Gastroesophageal sphincter (tissue), 4 donors: ENCODE measurements at regions not wholly inside any gene's neighbourhood (a gene's known extent, or its start where the extent isn't known, plus 50 kb on each side); places are given as distances from the start of the nearest gene placed in this dataset.

ENCODE experiments used
- ATAC-seq: fragments of 150-250 bp; one replicate; pipeline ENCODE4 v1.9.1; 2016; ENCODE audit warnings: mild to moderate bottlenecking, moderate library complexity
- H3K27ac ChIP-seq, 4 donors: fragments of 200-600 bp; sonication (generic) in 3 of 4; 1 replicate in 3 of 4; 2 replicates in 1 of 4; pipeline ENCODE4 v1.5.1; 2016 to 2019
- H3K27me3 ChIP-seq: fragments of 200-600 bp; sonication (generic); one replicate; pipeline ENCODE4 v1.5.1; 2019
- H3K36me3 ChIP-seq, 2 donors: fragments of 200-600 bp; sonication (generic); one replicate each; pipeline ENCODE4 v1.5.1; 2019; ENCODE audit warnings: control low read depth in 1 of 2
- H3K4me1 ChIP-seq, 3 donors: fragments of 200-600 bp; sonication (generic); 1 replicate in 2 of 3; 2 replicates in 1 of 3; pipeline ENCODE4 v1.5.1; 2016 to 2019; ENCODE audit warnings: control low read depth in 2 of 3
- H3K4me3 ChIP-seq, 2 donors: fragments of 200-600 bp; sonication (generic); one replicate each; pipeline ENCODE4 v1.5.1; 2019; ENCODE audit warnings: mild to moderate bottlenecking in 1 of 2, moderate library complexity in 1 of 2
- H3K9me3 ChIP-seq, 3 donors: fragments of 200-600 bp; sonication (generic); one replicate each; pipeline ENCODE4 v1.5.1; 2017 to 2019; ENCODE audit warnings: control low read depth in 2 of 3
- EP300 ChIP-seq: sonication (generic); formaldehyde crosslinking; IDR thresholded peaks from one replicate; pipeline ENCODE4 v1.6.1; 2017; ENCODE audit warnings: antibody characterized with exemption, mild to moderate bottlenecking
- POLR2A ChIP-seq, 2 donors: fragments of 450-650 bp; IDR thresholded peaks; one replicate each; pipeline ENCODE4 v1.6.1; 2017; ENCODE audit warnings: antibody characterized with exemption in 2 of 2, mild to moderate bottlenecking in 2 of 2, moderate library complexity in 1 of 2
- POLR2AphosphoS5 ChIP-seq: sonication (generic); formaldehyde crosslinking; IDR thresholded peaks from one replicate; pipeline ENCODE4 v1.6.1; 2017; ENCODE audit warnings: antibody characterized with exemption
- WGBS, 2 donors: methylation state at CpG; one replicate each; pipeline ENCODE4 v1.1.5; 2018; ENCODE audit warnings: low coverage in 1 of 2; 5-methylcytosine and 5-hydroxymethylcytosine counted together
- TF ChIP-seq, protein P1 (sequence below), 4 experiments: fragments of 200-600 bp in 2 of 4; fragments of 450-650 bp in 2 of 4; sonication (generic) in 1 of 4; IDR thresholded peaks; one replicate each; pipeline ENCODE4 v1.5.1; 2017 to 2019; ENCODE audit warnings: antibody characterized with exemption in 4 of 4, mild to moderate bottlenecking in 2 of 4, moderate library complexity in 2 of 4

DNA sequence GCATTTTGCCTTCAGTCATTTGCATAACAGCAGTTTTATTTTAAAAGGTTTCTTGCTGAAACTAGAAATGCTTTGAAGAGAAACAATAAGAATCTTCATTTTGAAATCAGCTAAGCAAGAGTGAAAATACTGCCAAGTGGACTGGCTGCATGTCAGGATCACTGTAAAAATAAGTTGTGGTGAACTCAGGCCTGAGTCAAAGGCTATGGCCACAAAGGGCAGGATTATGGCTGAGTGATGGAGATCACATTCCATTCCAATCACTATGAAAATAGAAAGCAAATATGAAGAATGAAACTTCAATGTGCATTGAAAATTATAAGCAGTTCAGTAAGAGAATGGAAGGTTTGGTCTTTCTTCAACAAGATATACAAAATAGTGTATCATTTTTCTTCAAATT is 224.5 kb downstream of the PCDH18 start:
- Histone ChIP-seq H3K4me3 (no peak overlapping the region), H3K27me3 (no peaks in the 10 kb centered on the region), H3K4me1 (peaks cover 0 to 24% (median 3%) of the 10 kb centered on the region in 3 donors), H3K9me3 (no peaks in the 10 kb centered on the region), H3K36me3 (no peaks in the 10 kb centered on the region), H3K27ac (no peak overlapping the region)
- TF ChIP-seq, protein P1, sequence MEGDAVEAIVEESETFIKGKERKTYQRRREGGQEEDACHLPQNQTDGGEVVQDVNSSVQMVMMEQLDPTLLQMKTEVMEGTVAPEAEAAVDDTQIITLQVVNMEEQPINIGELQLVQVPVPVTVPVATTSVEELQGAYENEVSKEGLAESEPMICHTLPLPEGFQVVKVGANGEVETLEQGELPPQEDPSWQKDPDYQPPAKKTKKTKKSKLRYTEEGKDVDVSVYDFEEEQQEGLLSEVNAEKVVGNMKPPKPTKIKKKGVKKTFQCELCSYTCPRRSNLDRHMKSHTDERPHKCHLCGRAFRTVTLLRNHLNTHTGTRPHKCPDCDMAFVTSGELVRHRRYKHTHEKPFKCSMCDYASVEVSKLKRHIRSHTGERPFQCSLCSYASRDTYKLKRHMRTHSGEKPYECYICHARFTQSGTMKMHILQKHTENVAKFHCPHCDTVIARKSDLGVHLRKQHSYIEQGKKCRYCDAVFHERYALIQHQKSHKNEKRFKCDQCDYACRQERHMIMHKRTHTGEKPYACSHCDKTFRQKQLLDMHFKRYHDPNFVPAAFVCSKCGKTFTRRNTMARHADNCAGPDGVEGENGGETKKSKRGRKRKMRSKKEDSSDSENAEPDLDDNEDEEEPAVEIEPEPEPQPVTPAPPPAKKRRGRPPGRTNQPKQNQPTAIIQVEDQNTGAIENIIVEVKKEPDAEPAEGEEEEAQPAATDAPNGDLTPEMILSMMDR (IDR thresholded peaks at IDR 0.05), result no peak
- TF ChIP-seq POLR2AphosphoS5, result no peak
- TF ChIP-seq POLR2A (IDR thresholded peaks at IDR 0.05), result no peak
- no peak for TF ChIP-seq EP300
- peak; percentile 49 for ATAC-seq

DNA sequence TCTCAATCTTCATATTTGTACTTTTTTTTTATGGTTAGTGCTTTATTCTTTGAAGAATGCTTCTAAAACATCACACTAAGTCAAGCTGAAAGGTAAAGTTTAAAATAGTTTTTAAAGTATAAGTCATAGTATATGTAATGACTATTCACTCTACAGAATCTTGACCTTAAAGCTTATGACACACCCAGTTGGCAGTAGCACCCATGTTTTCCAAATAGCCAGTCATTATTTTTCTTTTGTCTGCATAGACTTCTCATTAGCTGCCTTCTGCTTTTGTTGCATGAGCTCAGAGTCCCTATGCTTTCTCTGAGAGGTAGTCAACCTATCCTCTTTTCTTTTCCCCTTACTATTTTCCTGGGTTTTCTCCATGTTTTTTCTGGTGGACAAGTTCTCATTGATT is 231.5 kb downstream of the PCDH18 start:
- no peaks in the 10 kb centered on the region for H3K27me3 ChIP-seq
- TF ChIP-seq POLR2AphosphoS5 (no peak), EP300 (no peak), POLR2A (IDR thresholded peaks at IDR 0.05) (no peak)
- TF ChIP-seq, protein P1 (IDR thresholded peaks at IDR 0.05), result no peak
- H3K4me3 ChIP-seq, result no peak overlapping the region
- H3K4me1 ChIP-seq, result no peaks in the 10 kb centered on the region
- no peak overlapping the region for H3K27ac ChIP-seq
- no peaks in the 10 kb centered on the region for H3K36me3 ChIP-seq
- no peak for ATAC-seq
- no peaks in the 10 kb centered on the region for H3K9me3 ChIP-seq

DNA sequence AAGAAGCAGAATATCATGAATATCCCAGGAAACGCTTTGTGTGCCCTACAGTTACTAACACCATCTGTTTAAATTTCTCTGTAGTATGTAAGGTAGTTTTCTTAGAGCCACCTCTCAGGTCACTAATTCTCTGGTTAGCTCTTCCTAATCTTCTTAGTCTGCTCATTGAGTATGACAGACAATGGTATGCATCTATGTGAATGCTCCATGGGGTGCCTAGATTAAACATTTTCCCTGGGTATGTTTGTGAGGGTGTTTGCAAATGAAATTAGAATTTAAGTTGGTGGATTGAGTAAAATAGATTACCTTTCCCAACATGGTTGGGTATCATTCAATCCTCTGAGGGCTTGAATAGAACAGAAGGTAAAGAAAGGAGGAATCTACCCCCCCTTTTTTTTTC is 233.0 kb downstream of the PCDH18 start:
- no peak for ATAC-seq
- Histone ChIP-seq H3K27me3 (no peaks in the 10 kb centered on the region), H3K36me3 (no peaks in the 10 kb centered on the region), H3K9me3 (no peaks in the 10 kb centered on the region), H3K4me1 (no peaks in the 10 kb centered on the region), H3K4me3 (no peak overlapping the region), H3K27ac (no peak overlapping the region)
- TF ChIP-seq, protein P1 (IDR thresholded peaks at IDR 0.05), result no peak
- TF ChIP-seq POLR2A (IDR thresholded peaks at IDR 0.05) (no peak), POLR2AphosphoS5 (no peak), EP300 (no peak)
- 63 to 94% methylated on average over 1 of the region's 1 CpG for WGBS, 2 donors

DNA sequence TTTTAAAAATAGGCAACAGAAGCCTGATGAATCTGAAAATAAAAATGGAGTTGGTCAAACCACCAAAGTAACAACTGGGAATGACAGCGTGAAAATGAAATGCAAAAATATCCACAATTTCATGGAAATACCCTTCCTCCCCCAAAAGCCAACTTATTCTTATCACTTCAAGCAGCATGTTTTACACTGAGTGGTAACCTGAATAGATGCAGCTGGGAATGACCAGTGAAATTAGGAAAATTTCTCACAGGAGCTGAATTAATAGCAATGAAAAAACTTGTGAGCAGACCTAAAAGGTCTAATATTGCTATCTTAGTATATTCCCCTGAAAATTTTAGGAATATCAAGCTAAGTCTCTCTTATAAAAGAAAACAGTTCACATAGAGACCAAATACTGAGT is 239.0 kb downstream of the PCDH18 start:
- Histone ChIP-seq H3K4me1 (no peaks in the 10 kb centered on the region), H3K36me3 (no peaks in the 10 kb centered on the region), H3K27me3 (no peaks in the 10 kb centered on the region), H3K27ac (no peak overlapping the region), H3K4me3 (no peak overlapping the region), H3K9me3 (no peaks in the 10 kb centered on the region)
- TF ChIP-seq EP300 (no peak), POLR2AphosphoS5 (no peak), POLR2A (IDR thresholded peaks at IDR 0.05) (no peak)
- TF ChIP-seq, protein P1 (IDR thresholded peaks at IDR 0.05), result no peak
- ATAC-seq, result no peak
- 77 to 94% methylated on average over 1 of the region's 1 CpG for WGBS, 2 donors

DNA sequence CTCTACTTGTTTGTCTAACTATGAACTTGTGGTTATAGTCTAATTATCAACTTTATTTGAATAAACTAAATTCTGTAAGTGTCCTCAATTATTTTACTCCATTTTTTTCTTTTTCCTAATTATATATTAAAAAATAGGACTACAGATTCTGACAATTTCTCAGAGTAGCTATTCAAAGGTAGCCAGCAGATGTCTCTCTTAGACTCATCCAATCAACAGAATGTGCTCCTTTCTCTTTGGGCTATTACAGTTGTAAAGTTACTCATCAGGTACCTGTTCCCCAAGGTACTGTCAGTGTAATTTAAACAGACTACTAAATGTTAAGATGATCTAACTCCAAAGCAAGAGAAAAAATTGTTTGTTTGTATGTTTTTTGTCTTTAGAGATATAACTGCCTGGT is 248.6 kb downstream of the PCDH18 start:
- Histone ChIP-seq H3K36me3 (no peaks in the 10 kb centered on the region), H3K4me1 (no peaks in the 10 kb centered on the region), H3K4me3 (no peak overlapping the region), H3K27ac (no peak overlapping the region), H3K27me3 (no peaks in the 10 kb centered on the region), H3K9me3 (no peaks in the 10 kb centered on the region)
- no peak for ATAC-seq
- no peak for TF ChIP-seq EP300
- TF ChIP-seq, protein P1 (IDR thresholded peaks at IDR 0.05), result peak in 2 of 4 experiments; percentile 26 to 38
